ENCODE measurements at regions not wholly inside any gene's neighbourhood (a gene's known extent, or its start where the extent isn't known, plus 50 kb on each side); places are given as distances from the start of the nearest gene placed in this dataset.
A peak's percentile ranks its signal among the peaks of the same experiment; 100 is the strongest.

GRCh38 chr1:219310181-219310728, 136.6 kb downstream of the LYPLAL1 start:
- no peak for DNase-seq

- DNase-seq, result no peak
Observed at GRCh38 chr1:219308367-219308766, 134.7 kb downstream of the LYPLAL1 start.

DNA sequence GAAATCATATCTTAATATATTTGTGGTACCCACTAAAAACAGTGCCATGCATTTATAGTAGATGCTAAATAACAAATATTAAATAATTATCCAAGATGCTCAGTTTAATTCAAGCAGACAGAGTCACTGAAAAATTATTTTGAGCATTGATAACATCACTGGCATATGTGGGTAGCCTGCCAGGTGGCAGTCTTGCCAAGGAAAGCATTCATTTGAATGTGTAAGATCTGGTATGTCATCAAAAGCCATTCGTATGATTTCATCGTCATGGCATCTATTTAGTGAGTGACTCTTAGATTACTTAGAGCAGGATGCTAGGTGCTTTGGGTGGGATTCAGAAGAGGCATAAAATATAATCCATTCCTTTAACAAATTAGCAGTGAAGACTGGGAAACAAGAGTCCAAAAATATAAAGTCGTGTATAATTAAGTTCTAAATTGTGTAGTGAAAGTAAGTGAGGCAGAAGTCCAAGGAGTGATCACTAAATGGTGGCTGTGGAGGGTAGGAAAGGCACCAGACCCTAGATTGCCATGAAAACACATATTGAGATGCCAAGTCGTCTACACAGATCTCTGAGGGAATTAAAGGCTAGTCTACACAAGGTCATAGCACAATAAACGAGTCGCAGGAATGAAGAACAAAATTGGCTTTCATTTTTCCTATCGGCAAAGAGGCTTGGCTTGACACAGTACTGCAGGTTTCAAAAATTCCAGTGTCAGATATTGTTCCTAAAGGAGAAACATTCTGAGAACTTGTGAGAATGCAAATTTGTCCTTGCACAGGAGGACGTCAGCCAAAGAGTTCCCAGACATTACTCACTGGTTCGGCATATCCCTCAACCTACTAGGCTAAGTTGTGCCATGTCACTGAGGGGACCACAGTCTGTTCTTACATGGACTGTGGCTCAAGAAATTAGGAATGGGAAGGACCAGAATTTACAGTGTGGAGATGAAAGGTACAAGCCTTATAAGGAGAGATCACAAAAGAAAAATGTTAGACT, 130.8 kb downstream of the LYPLAL1 start:
- DNase-seq, result no peak

DNA sequence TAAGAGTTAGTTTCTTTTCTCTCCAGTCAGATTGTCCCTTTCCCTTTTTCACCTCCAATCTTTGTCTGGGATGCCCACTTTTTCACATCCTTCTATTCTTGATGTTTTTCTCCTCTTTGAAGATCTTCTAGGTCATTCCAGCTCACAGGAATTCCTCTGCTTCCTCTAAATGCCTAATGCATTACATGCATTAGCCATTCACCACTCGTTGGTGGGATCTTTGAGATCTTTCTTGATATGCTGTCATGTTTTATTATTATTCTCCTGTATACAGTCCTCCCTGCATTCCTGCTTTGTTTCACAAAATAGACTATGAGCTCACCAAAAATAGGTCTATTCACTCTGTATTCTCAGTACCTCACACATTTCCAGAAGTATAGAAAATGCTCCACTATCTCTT, 129.0 kb downstream of the LYPLAL1 start:
- no peak for DNase-seq

DNA sequence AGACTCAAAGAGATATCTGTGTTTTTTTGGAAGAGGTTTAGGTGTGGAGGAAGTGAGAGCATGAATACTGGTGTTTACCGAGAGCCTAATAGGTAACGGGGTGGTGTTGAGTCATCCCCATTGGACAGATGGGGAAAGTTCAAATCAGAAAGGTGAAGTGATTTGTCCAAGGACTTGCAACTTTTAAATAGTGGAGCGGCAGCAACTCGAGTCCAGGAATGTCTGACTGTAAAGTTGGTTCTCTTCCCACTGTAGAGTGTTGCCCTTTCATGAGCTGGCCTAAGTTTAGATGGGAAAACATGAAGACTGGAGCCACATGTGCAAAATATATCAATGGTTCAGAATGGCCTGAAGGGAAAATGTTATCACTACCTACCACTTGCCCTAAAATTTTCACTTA, 125.7 kb downstream of the LYPLAL1 start:
- no peak for DNase-seq

DNA sequence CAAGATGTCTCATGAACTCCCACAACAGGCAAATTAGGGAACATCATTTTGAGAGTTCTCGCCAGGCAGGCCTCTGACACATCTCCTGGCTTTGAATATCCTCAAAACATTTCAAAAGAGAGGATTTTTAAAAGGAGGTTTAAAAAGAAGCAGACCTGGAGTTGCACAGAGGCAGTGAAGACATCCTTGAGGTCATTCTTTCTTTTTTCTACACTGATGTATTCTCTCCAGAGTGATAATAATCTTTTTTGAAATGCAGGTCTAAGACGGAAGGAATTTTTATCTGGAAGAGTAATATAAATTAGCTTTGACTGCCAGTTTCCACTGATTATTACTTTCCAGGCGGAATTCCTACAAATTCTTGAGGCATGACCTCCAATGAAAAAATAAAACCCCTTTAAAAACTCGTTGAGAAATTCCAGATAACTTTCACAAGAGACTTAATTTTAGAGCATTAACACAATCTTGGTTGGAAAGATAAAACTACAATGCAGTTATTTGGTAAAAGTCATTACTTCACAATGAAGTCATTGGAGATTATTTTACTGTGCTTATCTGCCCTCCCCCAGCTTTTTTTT, 125.0 kb downstream of the LYPLAL1 start:
- DNase-seq, result peak; percentile 95

DNA sequence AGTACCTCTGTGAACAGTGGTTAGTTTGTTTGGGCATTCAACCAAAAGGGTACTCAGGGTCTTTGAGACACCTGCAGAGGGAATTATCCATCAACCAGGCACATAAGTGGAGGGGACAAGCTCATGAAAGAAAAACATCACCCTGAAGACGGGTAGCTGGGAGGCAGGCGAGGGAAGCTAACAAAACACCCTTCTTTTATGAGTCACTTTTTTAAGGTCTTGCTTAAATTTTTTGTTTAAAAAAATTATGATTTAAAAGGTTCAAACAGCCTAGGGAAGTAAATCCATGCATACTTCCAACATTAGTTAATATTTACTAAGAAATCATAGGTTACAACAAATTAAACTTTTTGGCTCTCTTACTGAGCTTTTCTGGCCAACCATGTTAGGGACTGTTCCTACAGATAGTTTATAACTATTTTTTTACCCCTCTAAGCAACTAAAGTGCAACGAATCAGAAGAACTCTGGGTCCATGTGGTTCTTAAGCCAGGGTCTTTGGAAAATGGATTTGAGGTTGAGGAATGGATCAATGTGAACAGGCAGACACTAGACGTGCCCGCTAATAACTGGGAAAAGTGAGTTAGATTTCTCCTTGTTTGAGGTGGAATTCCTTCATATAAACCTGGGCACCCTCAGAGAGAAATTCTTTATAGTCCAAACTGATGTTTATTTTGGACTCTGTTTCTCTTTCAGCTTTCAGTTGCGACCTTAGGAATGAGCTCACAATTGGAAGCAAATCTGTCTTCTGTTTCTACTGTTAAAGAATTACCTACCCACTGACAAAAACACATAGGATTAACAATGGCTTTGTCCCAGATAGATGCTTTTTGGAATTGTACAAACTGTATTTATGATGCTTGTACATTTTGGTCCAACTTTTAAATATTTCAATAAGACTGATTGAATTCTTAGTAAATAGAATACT, 123.0 kb downstream of the LYPLAL1 start:
- DNase-seq, result peak; percentile 78

DNA sequence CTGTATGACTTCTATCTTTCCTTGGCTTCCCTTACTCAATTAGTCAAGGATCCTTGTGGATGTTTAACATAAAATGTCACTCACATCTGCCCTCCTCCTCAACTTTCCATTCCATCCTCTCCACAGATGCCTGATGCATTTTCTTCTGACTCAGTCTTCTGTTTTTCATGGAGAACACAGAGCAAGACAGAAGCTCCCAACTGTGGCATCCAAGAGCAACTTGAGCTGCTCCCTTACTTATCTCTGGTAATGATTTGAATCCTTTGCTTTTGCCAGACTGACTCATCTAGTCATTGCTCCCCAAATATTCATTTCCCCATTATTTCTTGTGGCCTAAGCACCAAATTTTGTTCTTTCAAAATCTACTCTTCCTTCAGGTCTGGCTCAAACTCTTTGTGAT, 120.6 kb downstream of the LYPLAL1 start:
- DNase-seq, result no peak

GRCh38 chr1:219293410-219293809, 119.7 kb downstream of the LYPLAL1 start:
- DNase-seq, result peak; percentile 58

DNA sequence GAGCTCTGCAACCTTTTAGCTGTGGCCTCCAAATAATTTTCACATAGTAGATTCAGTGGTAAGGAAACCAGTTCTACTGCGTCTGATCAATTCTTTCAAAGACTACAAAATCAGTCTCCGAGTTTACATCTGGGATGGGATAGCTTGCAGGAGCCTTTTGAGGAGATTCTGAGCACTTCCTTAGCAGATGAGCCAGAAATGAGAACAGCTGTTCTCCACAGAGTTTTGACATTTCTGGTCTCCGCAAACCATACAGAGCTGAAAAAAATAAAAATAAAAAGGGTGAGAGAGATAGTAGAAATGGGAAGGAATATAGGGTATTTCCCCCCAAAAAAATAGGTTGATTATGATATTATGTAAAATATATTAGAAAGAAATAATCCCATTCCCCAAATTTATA, 119.3 kb downstream of the LYPLAL1 start:
- peak; percentile 13 for DNase-seq

- DNase-seq, result no peak
Observed at GRCh38 chr1:219292341-219292740, 118.7 kb downstream of the LYPLAL1 start.

- no peak for DNase-seq
Observed at GRCh38 chr1:219289171-219289570, 115.5 kb downstream of the LYPLAL1 start.

DNA sequence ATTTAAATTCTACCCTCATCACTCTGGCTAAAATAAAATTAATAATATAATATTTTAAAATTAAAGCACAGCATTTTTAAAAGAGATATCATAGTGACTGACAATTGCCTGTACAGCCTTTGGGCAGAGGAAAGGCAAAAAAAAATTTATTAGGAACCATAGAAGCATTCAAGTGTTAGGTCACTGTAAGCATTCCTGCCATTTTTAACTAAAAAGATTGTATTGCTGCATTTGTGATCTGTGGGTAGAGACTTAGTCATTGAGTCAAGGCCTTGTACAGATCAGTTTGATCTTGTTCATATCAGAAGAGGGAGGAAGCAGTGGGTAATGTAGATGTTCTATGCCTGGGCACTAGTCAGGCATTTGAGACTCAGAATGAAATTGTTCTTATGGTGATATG, 109.9 kb downstream of the LYPLAL1 start:
- no peak for DNase-seq

GRCh38 chr1:219281831-219282230, 108.2 kb downstream of the LYPLAL1 start:
- DNase-seq, result no peak

DNA sequence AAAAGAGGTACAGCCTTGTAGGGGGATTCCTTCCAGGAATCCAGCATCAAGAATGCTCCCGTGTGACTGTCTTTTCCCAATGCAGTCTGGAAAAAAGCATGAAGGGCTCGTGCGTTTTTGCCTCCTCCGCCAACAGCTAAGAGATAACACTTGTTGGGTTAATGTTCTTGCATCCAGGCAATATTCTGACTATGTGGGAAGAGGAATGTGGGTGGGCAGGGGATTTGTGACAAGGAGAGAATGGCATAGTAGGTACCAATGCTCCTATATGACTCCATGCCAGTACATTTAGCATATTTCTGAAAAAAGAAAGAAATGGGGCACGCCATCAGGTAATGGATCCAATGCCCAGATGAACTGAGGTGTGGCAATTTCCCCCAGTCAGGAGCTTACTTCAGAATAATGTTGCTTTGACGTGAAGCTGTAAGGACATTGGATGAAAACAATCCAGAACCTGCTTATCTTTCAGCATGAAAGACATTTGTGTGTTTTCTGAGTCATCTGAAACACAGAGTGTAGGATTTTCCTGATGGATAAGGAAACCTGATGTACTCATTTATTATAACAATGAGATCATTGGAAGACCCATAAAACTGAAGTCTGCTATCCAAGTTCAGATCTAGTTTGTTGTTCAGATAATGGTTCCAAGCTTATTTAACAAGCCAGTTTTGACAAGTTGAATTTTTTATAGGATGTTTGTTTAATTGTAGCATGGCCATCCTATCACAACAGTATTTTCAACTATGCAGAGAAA, 105.5 kb downstream of the LYPLAL1 start:
- DNase-seq, result no peak

DNA sequence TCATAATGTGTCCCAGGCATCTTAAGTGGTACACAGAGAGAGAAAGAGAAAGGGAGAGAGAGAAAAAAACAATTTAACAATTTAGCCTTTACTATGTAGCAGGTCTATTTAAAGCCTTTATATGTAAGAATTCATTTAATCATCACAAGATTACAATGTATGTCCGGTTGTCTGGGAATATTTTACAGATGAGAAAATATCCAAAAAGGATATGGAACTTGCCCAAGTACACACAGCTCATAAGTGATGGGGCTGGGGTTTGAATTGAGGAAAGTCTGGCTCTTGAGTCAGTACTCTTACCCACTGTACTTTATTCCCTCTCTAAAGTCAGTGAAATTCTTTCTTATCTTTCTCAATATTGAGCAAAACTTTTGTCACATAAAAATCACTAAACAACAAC, 104.6 kb downstream of the LYPLAL1 start:
- DNase-seq, result no peak

DNA sequence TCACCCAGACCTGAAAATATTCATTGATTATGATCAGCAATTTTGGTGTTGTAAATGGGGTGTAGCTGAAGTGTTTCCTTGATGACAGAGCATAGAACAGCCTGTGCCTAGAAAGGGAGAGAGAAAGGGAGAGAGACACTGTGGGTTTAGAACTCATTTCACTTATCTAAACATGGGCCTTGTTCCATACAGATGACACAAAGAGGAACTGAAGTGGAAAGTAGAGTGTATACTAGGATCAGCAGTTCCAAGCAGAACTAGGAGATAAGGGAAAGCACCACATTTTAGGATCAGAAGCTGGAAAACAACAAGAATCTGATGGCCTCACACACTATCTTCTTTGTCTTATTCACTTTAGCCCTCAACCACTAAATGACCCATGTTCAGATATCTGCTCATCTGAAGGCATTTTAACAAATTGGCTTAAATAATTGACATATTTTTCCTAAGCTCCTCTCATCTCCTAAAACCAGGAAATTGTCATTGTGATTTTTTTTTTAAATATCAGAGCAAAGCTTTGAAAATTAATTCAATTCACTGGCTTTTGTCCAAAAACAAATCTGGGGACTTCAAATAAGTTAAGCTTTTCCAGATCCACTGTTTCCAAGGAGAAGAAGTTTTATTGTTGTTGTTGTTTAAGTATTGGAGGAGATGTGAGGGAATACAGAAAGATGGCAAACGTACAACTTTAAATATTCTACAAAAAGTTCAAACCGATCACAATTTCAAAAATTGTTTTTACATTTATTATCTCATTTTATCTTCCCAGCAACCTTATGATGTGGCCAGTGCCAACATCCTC, 103.8 kb downstream of the LYPLAL1 start:
- peak; percentile 75 for DNase-seq

GRCh38 chr1:219276049-219276738, 102.5 kb downstream of the LYPLAL1 start:
- no peak for DNase-seq

GRCh38 chr1:219273088-219273686, 99.5 kb downstream of the LYPLAL1 start:
- no peak for DNase-seq

All from skin of body (tissue), 1 donor.